CD14-positive monocyte (primary cell): ENCODE measurements at regions not wholly inside any gene's neighbourhood (a gene's known extent, or its start where the extent isn't known, plus 50 kb on each side); places are given as distances from the start of the nearest gene placed in this dataset.

Experiments used
- DNase-seq, 3 donors: peaks; one replicate each; pipeline ENCODE4 v3.0.0-alpha.2; 2011 to 2022
- H2AFZ ChIP-seq: 2 replicates; pipeline ENCODE4 v1.6.0; 2012; ENCODE audit warnings: mild to moderate bottlenecking, low read depth, low read length, inconsistent platforms; ENCODE audit not compliant: insufficient read depth, poor library complexity, severe bottlenecking
- H3K27ac ChIP-seq, 2 donors: 1 replicate in 1 of 2; 2 replicates in 1 of 2; pipeline ENCODE4 v1.5.1; 2012 to 2013; ENCODE audit warnings: low read length in 2 of 2, control low read depth in 1 of 2, inconsistent platforms in 1 of 2, low read depth in 1 of 2, mild to moderate bottlenecking in 1 of 2
- H3K27me3 ChIP-seq, 2 donors: one replicate each; pipeline versions ENCODE4 v1.6.0 to v1.6.1; 2011 to 2013; ENCODE audit warnings: low read length in 2 of 2; ENCODE audit not compliant: control insufficient read depth in 2 of 2, insufficient read depth in 2 of 2
- H3K36me3 ChIP-seq, 2 donors: replicated peaks in 1 of 2; 1 replicate in 1 of 2; 2 replicates in 1 of 2; pipeline versions ENCODE4 v1.5.1 to v1.6.1; 2012 to 2013; ENCODE audit warnings: low read length in 2 of 2, control low read depth in 1 of 2, inconsistent platforms in 1 of 2, mild to moderate bottlenecking in 1 of 2; ENCODE audit not compliant: insufficient read depth in 2 of 2, control insufficient read depth in 1 of 2
- H3K4me1 ChIP-seq, 2 donors: 1 replicate in 1 of 2; 2 replicates in 1 of 2; pipeline versions ENCODE4 v1.5.1 to v1.6.1; 2012 to 2013; ENCODE audit warnings: low read length in 2 of 2, control low read depth in 1 of 2, inconsistent platforms in 1 of 2, mild to moderate bottlenecking in 1 of 2, moderate library complexity in 1 of 2; ENCODE audit not compliant: insufficient read depth in 2 of 2, control insufficient read depth in 1 of 2
- H3K4me2 ChIP-seq: replicated peaks from 2 replicates; pipeline ENCODE3; 2012; ENCODE audit warnings: low read length, moderate library complexity, mild to moderate bottlenecking; ENCODE audit not compliant: poor library complexity, severe bottlenecking; ENCODE audit errors: extremely low read depth
- H3K4me3 ChIP-seq, 3 experiments: fragments of 200-600 bp in 1 of 3; sonication (generic) in 1 of 3; replicated peaks in 1 of 3; 1 replicate in 2 of 3; 2 replicates in 1 of 3; pipeline ENCODE4 v1.5.1; 2011 to 2013; ENCODE audit warnings: low read length in 3 of 3, mild to moderate bottlenecking in 3 of 3, control low read depth in 2 of 3, low read depth in 2 of 3, inconsistent platforms in 1 of 3, moderate library complexity in 1 of 3
- H3K79me2 ChIP-seq: 2 replicates; pipeline ENCODE4 v1.6.0; 2012; ENCODE audit warnings: mild to moderate bottlenecking, control low read depth, inconsistent platforms, low read length, moderate library complexity; ENCODE audit not compliant: insufficient read depth
- H3K9ac ChIP-seq: 2 replicates; pipeline ENCODE4 v1.6.0; 2017; ENCODE audit warnings: low read length, mild to moderate bottlenecking; ENCODE audit not compliant: insufficient read depth, poor library complexity, severe bottlenecking
- H3K9me3 ChIP-seq, 2 donors: replicated peaks in 1 of 2; 1 replicate in 1 of 2; 2 replicates in 1 of 2; pipeline versions ENCODE4 v1.5.1 to v1.6.1; 2012 to 2013; ENCODE audit warnings: low read length in 2 of 2, control low read depth in 1 of 2; ENCODE audit not compliant: control insufficient read depth in 1 of 2, insufficient read depth in 1 of 2
- H4K20me1 ChIP-seq: 2 replicates; pipeline ENCODE4 v1.6.0; 2012; ENCODE audit warnings: mild to moderate bottlenecking, low read length, control low read depth, moderate library complexity; ENCODE audit not compliant: insufficient read depth
- H3K27ac Mint-ChIP-seq, 7 donors: one replicate each; pipeline ENCODE4 v1.8.0; 2020; ENCODE audit warnings: mild to moderate bottlenecking in 7 of 7, mixed read lengths in 7 of 7, moderate library complexity in 6 of 7, inconsistent platforms in 2 of 7
- H3K27me3 Mint-ChIP-seq, 3 donors: one replicate each; pipeline ENCODE4 v1.8.0; 2021 to 2022; ENCODE audit warnings: low read depth in 3 of 3, mild to moderate bottlenecking in 3 of 3, mixed read lengths in 3 of 3, moderate library complexity in 3 of 3, inconsistent platforms in 1 of 3
- H3K36me3 Mint-ChIP-seq, 2 donors: one replicate each; pipeline ENCODE4 v1.8.0; 2020; ENCODE audit warnings: mixed read lengths in 2 of 2, inconsistent platforms in 1 of 2, mild to moderate bottlenecking in 1 of 2
- H3K4me1 Mint-ChIP-seq: one replicate; pipeline ENCODE4 v1.8.0; 2020; ENCODE audit warnings: mild to moderate bottlenecking, mixed read lengths
- H3K4me3 Mint-ChIP-seq, 2 donors: one replicate each; pipeline ENCODE4 v1.8.0; 2020; ENCODE audit warnings: mild to moderate bottlenecking in 2 of 2, mixed read lengths in 2 of 2, moderate library complexity in 1 of 2
- H3K9me3 Mint-ChIP-seq, 7 donors: one replicate each; pipeline ENCODE4 v1.8.0; 2020 to 2022; ENCODE audit warnings: mixed read lengths in 7 of 7, mild to moderate bottlenecking in 6 of 7, moderate library complexity in 6 of 7, inconsistent platforms in 2 of 7
- CTCF ChIP-seq: fragments of 200-600 bp; IDR thresholded peaks from one replicate; pipeline ENCODE4 v1.8.0; 2022; ENCODE audit warnings: antibody characterized with exemption, mild to moderate bottlenecking
- WGBS: methylation state at CpG from one replicate; pipeline ENCODE4 v1.1.5; 2013; ENCODE audit warnings: missing lambda C conversion rate; ENCODE audit not compliant: insufficient coverage; 5-methylcytosine and 5-hydroxymethylcytosine counted together
- intact Hi-C, 2 donors: fragments of 100-400 bp; cut with micrococcal nuclease; formaldehyde crosslinking; loops; one replicate each; pipeline versions ENCODE4 v1.15.0 to v1.15.1; 2023

DNA sequence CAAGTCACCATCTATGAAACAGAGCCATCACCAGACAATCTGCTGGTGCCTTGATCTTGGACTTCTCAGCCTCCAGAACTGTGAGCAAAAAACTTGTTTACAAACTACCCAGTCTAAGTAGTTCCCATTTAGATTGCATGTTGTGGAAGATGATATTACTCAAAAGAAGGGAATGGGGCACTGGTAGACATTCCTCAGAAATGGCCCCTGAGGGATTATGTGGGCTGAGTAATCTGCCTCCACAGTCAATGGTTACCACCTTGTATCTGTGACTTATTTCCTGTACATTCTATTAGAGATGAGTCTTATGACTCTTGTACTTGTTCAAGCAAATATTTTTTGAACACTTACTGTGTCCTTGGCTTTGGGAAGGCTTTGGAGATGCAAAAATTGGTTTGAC, 160.4 kb downstream of the NUP35 start:
- Mint-ChIP-seq H3K9me3 (peaks cover 0 to 12% (median 3%) of the 10 kb centered on the region in 7 donors), H3K27ac (no peak overlapping the region), H3K4me3 (no peak overlapping the region), H3K36me3 (no peaks in the 10 kb centered on the region), H3K27me3 (peaks cover 0 to 2% (median 1%) of the 10 kb centered on the region in 3 donors), H3K4me1 (no peaks in the 10 kb centered on the region)
- no peaks in the 10 kb centered on the region for H3K27me3 ChIP-seq
- no peaks in the 10 kb centered on the region for H3K36me3 ChIP-seq
- H3K79me2 ChIP-seq: no peaks in the 10 kb centered on the region
- intact Hi-C loops: no loop called here
- no peaks in the 10 kb centered on the region for H3K4me1 ChIP-seq
- H3K9ac ChIP-seq: no peak overlapping the region
- no peaks in the 10 kb centered on the region for H4K20me1 ChIP-seq
- no peak overlapping the region for H2AFZ ChIP-seq
- TF ChIP-seq CTCF: no peak
- no peak overlapping the region for H3K4me2 ChIP-seq
- no peak for DNase-seq
- no peak overlapping the region for H3K27ac ChIP-seq
- no peak overlapping the region for H3K4me3 ChIP-seq
- H3K9me3 ChIP-seq: no peaks in the 10 kb centered on the region

DNA sequence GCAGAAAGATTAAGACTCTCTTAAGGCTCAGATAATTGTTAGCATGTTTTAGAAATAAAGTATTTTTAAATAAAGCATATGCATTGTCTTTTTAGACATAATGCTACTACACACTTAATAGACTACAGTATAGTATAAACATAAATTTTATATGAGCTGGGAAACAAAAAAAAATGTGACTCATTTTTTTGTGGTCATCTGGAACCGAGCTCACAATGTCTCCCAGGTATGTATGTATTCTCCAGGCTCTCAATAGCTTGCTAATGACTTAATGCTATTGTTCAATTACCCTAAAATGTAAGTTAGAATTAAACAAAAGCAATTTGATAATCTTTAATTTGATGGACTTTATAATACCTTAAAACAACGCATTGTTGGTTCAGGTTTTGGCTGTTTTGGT, 167.2 kb downstream of the NUP35 start:
- intact Hi-C loops: no loop called here
- WGBS: no CpG with 5 or more reads among the region's 2 CpGs
- Mint-ChIP-seq H3K27ac (no peak overlapping the region), H3K9me3 (peaks cover 3 to 12% (median 4%) of the 10 kb centered on the region in 7 donors), H3K27me3 (no peaks in the 10 kb centered on the region), H3K4me3 (no peak overlapping the region), H3K4me1 (no peaks in the 10 kb centered on the region), H3K36me3 (no peaks in the 10 kb centered on the region)
- Histone ChIP-seq H3K4me1 (no peaks in the 10 kb centered on the region), H4K20me1 (no peaks in the 10 kb centered on the region), H3K9me3 (peaks cover 0 to 9% of the 10 kb centered on the region in 2 donors), H3K4me3 (no peak overlapping the region), H2AFZ (no peak overlapping the region), H3K27ac (no peak overlapping the region), H3K9ac (no peak overlapping the region), H3K27me3 (no peaks in the 10 kb centered on the region), H3K4me2 (no peak overlapping the region), H3K36me3 (no peaks in the 10 kb centered on the region), H3K79me2 (no peaks in the 10 kb centered on the region)
- no peak for DNase-seq
- no peak for TF ChIP-seq CTCF
